WTC11 (cell line): ENCODE measurements at regions not wholly inside any gene's neighbourhood (a gene's known extent, or its start where the extent isn't known, plus 50 kb on each side); places are given as distances from the start of the nearest gene placed in this dataset.

Experiments used
- ATAC-seq: fragments of 200-7000 bp; cut with Tn5 transposase; 2 replicates; pipeline ENCODE4 v1.10.0; 2021; ENCODE audit warnings: mild to moderate bottlenecking, moderate library complexity
- CTCF ChIA-PET: fragments of 300-600 bp; sonication (Branson Sonifier 250); formaldehyde crosslinking; loops from one replicate; lab custom pipeline; 2021; ENCODE audit warnings: antibody characterized with exemption; lab: Charles Lee
- POLR2A ChIA-PET: fragments of 350-600 bp; sonication (Branson Sonifier 250); formaldehyde crosslinking; loops from one replicate; lab custom pipeline; 2021; ENCODE audit warnings: antibody characterized with exemption; lab: Charles Lee
- DNase-seq: peaks from one replicate; pipeline ENCODE4 v3.0.0; 2021; ENCODE audit warnings: low spot score
- H3K27ac Mint-ChIP-seq: 2 replicates; pipeline ENCODE4 v1.8.0; 2021; ENCODE audit warnings: mixed read lengths
- H3K27me3 Mint-ChIP-seq: 2 replicates; pipeline ENCODE4 v1.8.0; 2021; ENCODE audit warnings: low read depth, mild to moderate bottlenecking, moderate library complexity, mixed read lengths
- H3K36me3 Mint-ChIP-seq: 2 replicates; pipeline ENCODE4 v1.8.0; 2021; ENCODE audit warnings: mixed read lengths
- H3K4me1 Mint-ChIP-seq: 2 replicates; pipeline ENCODE4 v1.8.0; 2022; ENCODE audit warnings: mixed read lengths
- H3K4me3 Mint-ChIP-seq: 2 replicates; pipeline ENCODE4 v1.8.0; 2021; ENCODE audit warnings: mild to moderate bottlenecking, moderate library complexity, mixed read lengths
- H3K9me3 Mint-ChIP-seq: 2 replicates; pipeline ENCODE4 v1.8.0; 2021; ENCODE audit warnings: mixed read lengths
- ATF3 ChIP-seq: sonication (generic); formaldehyde crosslinking; conservative IDR thresholded peaks from 2 replicates; pipeline ENCODE4 v1.8.1; 2022; ENCODE audit warnings: mild to moderate bottlenecking, missing genetic modification reagents
- CBFB ChIP-seq: sonication (generic); formaldehyde crosslinking; IDR thresholded peaks from 2 replicates; pipeline ENCODE4 v1.8.1; 2022; ENCODE audit warnings: mild to moderate bottlenecking, low read depth, missing genetic modification reagents
- CREM ChIP-seq: sonication (generic); formaldehyde crosslinking; IDR thresholded peaks from 2 replicates; pipeline ENCODE4 v1.8.1; 2022; ENCODE audit warnings: mild to moderate bottlenecking, missing genetic modification reagents, moderate library complexity
- ELF4 ChIP-seq: sonication (generic); formaldehyde crosslinking; IDR thresholded peaks from 2 replicates; pipeline ENCODE4 v1.8.1; 2022; ENCODE audit warnings: low read depth, mild to moderate bottlenecking, moderate library complexity, missing genetic modification reagents
- ETV6 ChIP-seq: sonication (generic); formaldehyde crosslinking; IDR thresholded peaks from 2 replicates; pipeline ENCODE4 v1.8.1; 2022; ENCODE audit warnings: mild to moderate bottlenecking, missing genetic modification reagents
- GABPB1 ChIP-seq: sonication (generic); formaldehyde crosslinking; IDR thresholded peaks from 2 replicates; pipeline ENCODE4 v1.8.1; 2023; ENCODE audit warnings: mild to moderate bottlenecking, missing genetic modification reagents
- GRHL2 ChIP-seq: fragments of 250-450 bp; sonication (Bioruptor Pico); IDR thresholded peaks from 2 replicates; pipeline ENCODE4 v1.8.0; 2022; ENCODE audit warnings: mild to moderate bottlenecking, moderate library complexity; ENCODE audit not compliant: insufficient replicate concordance, severe bottlenecking
- GTF2I ChIP-seq: fragments of 250-450 bp; sonication (Bioruptor Pico); conservative IDR thresholded peaks from 2 replicates; pipeline ENCODE4 v1.4.0; 2021; ENCODE audit warnings: mild to moderate bottlenecking
- JUN ChIP-seq: sonication (generic); formaldehyde crosslinking; IDR thresholded peaks from 2 replicates; pipeline ENCODE4 v1.8.0; 2023; ENCODE audit warnings: mild to moderate bottlenecking, missing genetic modification reagents
- NFATC4 ChIP-seq: fragments of 250-450 bp; sonication (Bioruptor Pico); IDR thresholded peaks from 2 replicates; pipeline ENCODE4 v1.9.0; 2021; ENCODE audit warnings: mild to moderate bottlenecking
- NFYB ChIP-seq: sonication (generic); formaldehyde crosslinking; conservative IDR thresholded peaks from 2 replicates; pipeline ENCODE4 v1.8.0; 2022; ENCODE audit warnings: low read depth, missing genetic modification reagents
- OVOL2 ChIP-seq: fragments of 250-450 bp; sonication (Bioruptor Pico); IDR thresholded peaks from 2 replicates; pipeline ENCODE4 v1.9.0; 2021; ENCODE audit warnings: mild to moderate bottlenecking, borderline replicate concordance
- PREB ChIP-seq: sonication (generic); formaldehyde crosslinking; IDR thresholded peaks from 2 replicates; pipeline ENCODE4 v1.8.1; 2022; ENCODE audit warnings: mild to moderate bottlenecking, missing genetic modification reagents, moderate library complexity, borderline replicate concordance
- SOX15 ChIP-seq: fragments of 250-450 bp; sonication (Bioruptor Pico); IDR thresholded peaks from 2 replicates; pipeline ENCODE4 v1.9.0; 2021; ENCODE audit warnings: mild to moderate bottlenecking
- TCF7 ChIP-seq: sonication (generic); formaldehyde crosslinking; IDR thresholded peaks from 2 replicates; pipeline ENCODE4 v1.8.0; 2022; ENCODE audit warnings: mild to moderate bottlenecking, low read depth, missing genetic modification reagents, moderate library complexity
- USF1 ChIP-seq: sonication (generic); formaldehyde crosslinking; IDR thresholded peaks from 2 replicates; pipeline ENCODE4 v1.8.0; 2022; ENCODE audit warnings: mild to moderate bottlenecking, missing genetic modification reagents
- ZBTB43 ChIP-seq: sonication (generic); formaldehyde crosslinking; IDR thresholded peaks from 2 replicates; pipeline ENCODE4 v1.8.1; 2023; ENCODE audit warnings: mild to moderate bottlenecking, missing genetic modification reagents
- ZNF425 ChIP-seq: fragments of 250-450 bp; sonication (Bioruptor Pico); conservative IDR thresholded peaks from 2 replicates; pipeline ENCODE4 v1.9.0; 2021; ENCODE audit warnings: mild to moderate bottlenecking
- ZNF532 ChIP-seq: fragments of 250-450 bp; sonication (Bioruptor Pico); IDR thresholded peaks from 2 replicates; pipeline ENCODE4 v1.9.0; 2021; ENCODE audit warnings: mild to moderate bottlenecking, borderline replicate concordance

GRCh38 chr6:139800837-139801236, 426.4 kb upstream of the CITED2 start:
- Mint-ChIP-seq H3K27me3 (no peaks in the 10 kb centered on the region), H3K9me3 (peaks cover 12% of the 10 kb centered on the region), H3K27ac (no peak overlapping the region), H3K4me3 (no peak overlapping the region), H3K4me1 (peaks cover 8% of the 10 kb centered on the region), H3K36me3 (peaks cover 3% of the 10 kb centered on the region)
- CTCF ChIA-PET: no interaction called here
- POLR2A ChIA-PET: no interaction called here
- DNase-seq (no peak), ATAC-seq (no peak)
- TF ChIP-seq PREB (CRISPR knock-in tag): no peak
- no peak for TF ChIP-seq ETV6
- no peak for TF ChIP-seq SOX15 (CRISPR knock-in tag)
- no peak for TF ChIP-seq CBFB (CRISPR knock-in tag)
- no peak for TF ChIP-seq CREM (CRISPR knock-in tag)
- TF ChIP-seq NFATC4 (CRISPR knock-in tag): no peak
- TF ChIP-seq ELF4 (CRISPR knock-in tag): no peak
- no peak for TF ChIP-seq ZBTB43
- no peak for TF ChIP-seq GTF2I
- no peak for TF ChIP-seq TCF7 (CRISPR knock-in tag)
- no peak for TF ChIP-seq ZNF425 (CRISPR knock-in tag)
- TF ChIP-seq OVOL2 (CRISPR knock-in tag): no peak
- TF ChIP-seq ZNF532 (CRISPR knock-in tag): no peak
- no peak for TF ChIP-seq NFYB (CRISPR knock-in tag)
- no peak for TF ChIP-seq GABPB1 (CRISPR knock-in tag)
- TF ChIP-seq ATF3 (CRISPR knock-in tag): no peak
- no peak for TF ChIP-seq GRHL2
- TF ChIP-seq USF1 (CRISPR knock-in tag): no peak
- no peak for TF ChIP-seq JUN (CRISPR knock-in tag)
